Heart left ventricle (tissue), 16 donors: ENCODE measurements at regions not wholly inside any gene's neighbourhood (a gene's known extent, or its start where the extent isn't known, plus 50 kb on each side); places are given as distances from the start of the nearest gene placed in this dataset.

Experiments used
- ATAC-seq, 4 donors: fragments of 200-7000 bp; cut with Tn5 transposase; one replicate each; pipeline ENCODE4 v1.9.1; 2020 to 2022; ENCODE audit warnings: moderate library complexity in 4 of 4, mild to moderate bottlenecking in 3 of 4, moderate number of reproducible peaks in 1 of 4
- DNase-seq, 5 donors: peaks; one replicate each; pipeline ENCODE4 v3.0.0-alpha.2; 2020
- H3K27ac ChIP-seq, 12 donors: fragments of 200-600 bp; sonication (generic) in 4 of 12; one replicate each; pipeline versions ENCODE4 v1.5.0 to v1.8.0; 2016 to 2022; ENCODE audit warnings: mild to moderate bottlenecking in 2 of 12
- H3K27me3 ChIP-seq, 9 donors: fragments of 200-600 bp; sonication (generic) in 2 of 9; one replicate each; pipeline versions ENCODE4 v1.5.1 to v1.8.0; 2016 to 2022; ENCODE audit warnings: mild to moderate bottlenecking in 3 of 9
- H3K36me3 ChIP-seq, 9 donors: fragments of 200-600 bp; sonication (generic) in 2 of 9; one replicate each; pipeline versions ENCODE4 v1.5.0 to v1.8.0; 2018 to 2022; ENCODE audit warnings: mild to moderate bottlenecking in 2 of 9
- H3K4me1 ChIP-seq, 12 donors: fragments of 200-600 bp; sonication (generic) in 4 of 12; one replicate each; pipeline versions ENCODE4 v1.5.0 to v1.8.0; 2016 to 2022; ENCODE audit warnings: mild to moderate bottlenecking in 3 of 12
- H3K4me3 ChIP-seq, 12 donors: fragments of 200-600 bp; sonication (generic) in 4 of 12; one replicate each; pipeline versions ENCODE4 v1.5.0 to v1.8.0; 2017 to 2022; ENCODE audit warnings: mild to moderate bottlenecking in 9 of 12, moderate library complexity in 4 of 12
- H3K9me3 ChIP-seq, 12 donors: fragments of 200-600 bp; sonication (generic) in 4 of 12; one replicate each; pipeline versions ENCODE4 v1.5.0 to v1.8.0; 2016 to 2022; ENCODE audit warnings: mild to moderate bottlenecking in 1 of 12
- CTCF ChIP-seq, 12 donors: fragments of 200-600 bp; sonication (generic) in 4 of 12; IDR thresholded peaks; one replicate each; pipeline versions ENCODE4 v1.5.0 to v1.8.0; 2018 to 2022; ENCODE audit warnings: antibody characterized with exemption in 12 of 12, mild to moderate bottlenecking in 5 of 12
- POLR2A ChIP-seq, 2 donors: fragments of 450-650 bp; IDR thresholded peaks; one replicate each; pipeline ENCODE4 v1.6.1; 2017; ENCODE audit warnings: antibody characterized with exemption in 2 of 2, mild to moderate bottlenecking in 2 of 2, moderate library complexity in 2 of 2
- WGBS, 4 donors: extraction: QIAGEN DNeasy Blood & Tissue Kit in 2 of 4; methylation state at CpG; one replicate each; pipeline versions ENCODE4 v1.1.5 to v1.1.7; 2013 to 2018; 5-methylcytosine and 5-hydroxymethylcytosine counted together
- intact Hi-C, 10 donors: fragments of 100-400 bp; cut with DNase I; formaldehyde crosslinking; loops; one replicate each; pipeline versions ENCODE4 v1.11.1 to v1.14.2; 2022
- donor health status: ischemic (EF 13 %, LVEDD 7.1; RV severe dilation, severe dysfunction).
- donor health status: healthy with polysubstance abuse.
- donor health status: DM: no; HTN: yes; CAD: no.
- donor health status: DM: no; HTN: no; CAD: no.
- donor health status: ischemic (EF 25% LVEDD 6.9; RV normal size, moderate dysfunction).
- donor health status: ischemic (EF 25% LVEDD 5.7; RV mildly dilated, moderate dysfunction).
- donor health status: healthy.
- donor health status: DM: yes; HTN: yes; CAD: no.
- donor health status: ischemic (EF 35%, LVEDD 5.7; RV mildly dilated, moderate dysfunction).
- donor health status: nonischemic (EF 11% LVEDD 7.7; RV severe dilation, severe dysfunction).
- donor health status: DM: yes; HTN: yes; CAD: no.
- donor health status: PGD.
- donor health status: ischemic (EF 29% LVEDD 5.4; RV normal size, mild dysfunction).
- donor health status: nonischemic (EF 23%, LVEDD 6.1; RV moderate dilation, normal function).

- Histone ChIP-seq H3K4me3 (no peak overlapping the region), H3K36me3 (no peaks in the 10 kb centered on the region), H3K27me3 (no peaks in the 10 kb centered on the region), H3K27ac (no peak overlapping the region), H3K9me3 (peaks cover 0 to 6% (median 0%) of the 10 kb centered on the region in 12 donors), H3K4me1 (no peaks in the 10 kb centered on the region)
- ATAC-seq: no peak
- TF ChIP-seq POLR2A (IDR thresholded peaks at IDR 0.05) (no peak), CTCF (IDR thresholded peaks at IDR 0.05) (no peak)
- no peak for DNase-seq
- intact Hi-C loops: loop anchor here in 1 of 10 donors (5.0 kb wide), 1 partner anchor 50 kb away; no protein-coding TSS in a partner anchor
- 80 to 83% (median 82%) methylated on average over 11 of the region's 11 CpGs for WGBS, 4 donors
Measured at GRCh38 chrX:867502-867901, 236.9 kb downstream of the SHOX start.

DNA sequence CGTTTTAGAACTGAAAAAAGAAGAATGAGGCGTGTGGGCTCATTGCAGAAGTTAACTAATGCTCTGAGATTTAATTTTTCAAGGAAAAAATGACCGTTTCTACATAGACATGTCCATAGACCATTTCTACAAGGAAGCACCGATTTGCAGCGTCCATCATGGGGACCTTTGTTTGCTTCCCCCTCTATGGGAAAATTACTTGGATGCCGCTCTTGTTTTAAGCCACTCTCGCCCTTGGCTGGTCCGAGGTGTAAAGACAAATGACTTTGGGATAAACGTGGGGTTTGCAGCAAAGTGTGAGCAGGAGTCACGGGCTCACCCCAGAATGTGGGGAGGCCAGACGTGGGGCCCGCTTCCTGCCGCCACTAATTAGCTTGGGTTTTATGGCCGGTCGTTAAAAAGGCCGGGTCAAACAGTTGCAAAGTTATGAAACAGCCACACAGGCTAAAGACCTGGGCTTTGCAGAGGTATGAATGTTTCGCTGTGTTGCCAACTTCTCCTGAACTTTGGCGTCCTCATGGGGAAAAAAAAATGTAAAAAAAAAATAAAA lies 235.9 kb downstream of the SHOX start:
- DNase-seq (no peak), ATAC-seq (no peak)
- Histone ChIP-seq H3K27ac (no peak overlapping the region), H3K36me3 (no peaks in the 10 kb centered on the region), H3K27me3 (no peaks in the 10 kb centered on the region), H3K9me3 (no peaks in the 10 kb centered on the region), H3K4me1 (no peaks in the 10 kb centered on the region), H3K4me3 (no peak overlapping the region)
- WGBS, 4 donors: 60 to 69% (median 63%) methylated on average over 18 of the region's 18 CpGs
- TF ChIP-seq POLR2A (IDR thresholded peaks at IDR 0.05) (no peak), CTCF (IDR thresholded peaks at IDR 0.05) (no peak)
- intact Hi-C loops: loop anchor here in 1 of 10 donors (5.0 kb wide), 1 partner anchor 49 kb away; no protein-coding TSS in a partner anchor

- ATAC-seq (no peak), DNase-seq (no peak)
- no peak for TF ChIP-seq CTCF (IDR thresholded peaks at IDR 0.05)
- TF ChIP-seq POLR2A (IDR thresholded peaks at IDR 0.05): no peak
- no peak overlapping the region for H3K27ac ChIP-seq
- no peaks in the 10 kb centered on the region for H3K4me1 ChIP-seq
- no peaks in the 10 kb centered on the region for H3K9me3 ChIP-seq
- intact Hi-C loops: loop anchor here in 1 of 10 donors (5.0 kb wide), 1 partner anchor 48 kb away; no protein-coding TSS in a partner anchor
- H3K36me3 ChIP-seq: no peaks in the 10 kb centered on the region
- no peak overlapping the region for H3K4me3 ChIP-seq
- WGBS, 4 donors: 64 to 98% (median 87%) methylated on average over 3 of the region's 3 CpGs
- no peaks in the 10 kb centered on the region for H3K27me3 ChIP-seq
Measured at GRCh38 chrX:865422-865821, 234.8 kb downstream of the SHOX start.

DNA sequence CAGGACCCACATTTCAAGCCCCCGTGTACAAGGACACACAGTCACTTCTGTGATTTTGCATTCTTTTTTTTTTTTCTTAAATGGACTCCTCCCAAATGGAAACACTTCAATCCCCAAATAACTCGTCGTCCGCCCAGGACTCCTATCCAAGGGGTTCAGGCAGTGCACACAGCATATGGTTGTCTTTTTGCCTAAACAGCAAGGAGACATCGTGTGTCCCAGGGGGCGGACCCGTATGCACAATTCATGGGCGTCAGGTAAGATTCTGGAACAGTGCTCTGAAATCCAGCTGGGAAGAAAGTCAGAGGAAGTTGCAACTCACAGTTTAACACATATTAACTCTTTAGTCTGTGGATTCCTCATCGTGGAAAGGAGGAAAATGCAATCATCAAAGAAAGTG lies 231.3 kb downstream of the SHOX start:
- no peak for DNase-seq
- Histone ChIP-seq H3K27ac (no peak overlapping the region), H3K36me3 (no peaks in the 10 kb centered on the region), H3K9me3 (peaks cover 0 to 6% (median 0%) of the 10 kb centered on the region in 12 donors), H3K4me3 (no peak overlapping the region), H3K4me1 (no peaks in the 10 kb centered on the region), H3K27me3 (no peaks in the 10 kb centered on the region)
- no peak for ATAC-seq
- intact Hi-C loops: no loop called here
- WGBS, 4 donors: 52 to 63% (median 57%) methylated on average over 8 to 9 of the region's 9 CpGs
- TF ChIP-seq CTCF (IDR thresholded peaks at IDR 0.05) (no peak), POLR2A (IDR thresholded peaks at IDR 0.05) (no peak)
